Neural progenitor cell (in vitro differentiated cells): ENCODE measurements at regions not wholly inside any gene's neighbourhood (a gene's known extent, or its start where the extent isn't known, plus 50 kb on each side); places are given as distances from the start of the nearest gene placed in this dataset.
"Not testable (repeated sequence)": the region's sequence is repeated elsewhere in the genome, so short reads cannot be mapped to it uniquely, and the experiment has no call there.

ENCODE experiments used
- DNase-seq: peaks from one replicate; pipeline ENCODE4 v3.0.0-alpha.2; 2016; ENCODE audit warnings: low spot score
- H2AFZ ChIP-seq: fragments of 200-600 bp; sonication (generic); replicated peaks from 2 replicates; pipeline ENCODE4 v1.6.1; 2016; ENCODE audit warnings: antibody characterized with exemption
- H3F3A ChIP-seq: fragments of 200-600 bp; sonication (generic); 2 replicates; pipeline ENCODE4 v1.6.1; 2016; ENCODE audit warnings: antibody characterized with exemption, low read depth
- H3K27ac ChIP-seq: fragments of 200-600 bp; sonication (generic); 2 replicates; pipeline ENCODE4 v1.5.1; 2016; ENCODE audit warnings: mild to moderate bottlenecking
- H3K27me3 ChIP-seq: fragments of 200-600 bp; sonication (generic); 2 replicates; pipeline ENCODE4 v1.6.1; 2016; ENCODE audit warnings: mild to moderate bottlenecking, moderate library complexity
- H3K36me3 ChIP-seq: fragments of 200-600 bp; sonication (generic); 2 replicates; pipeline ENCODE4 v1.5.1; 2016
- H3K4me1 ChIP-seq: fragments of 200-600 bp; sonication (generic); 2 replicates; pipeline ENCODE4 v1.6.1; 2016; ENCODE audit warnings: mixed run types
- H3K4me2 ChIP-seq: fragments of 200-600 bp; sonication (generic); 2 replicates; pipeline ENCODE4 v1.6.1; 2016
- H3K4me3 ChIP-seq: fragments of 200-600 bp; sonication (generic); 2 replicates; pipeline ENCODE4 v1.5.1; 2016
- H3K79me2 ChIP-seq: fragments of 200-600 bp; sonication (generic); 2 replicates; pipeline ENCODE4 v1.6.1; 2016; ENCODE audit warnings: low read depth
- H3K9ac ChIP-seq: fragments of 200-600 bp; sonication (generic); 2 replicates; pipeline ENCODE4 v1.6.1; 2016
- H3K9me3 ChIP-seq: fragments of 200-600 bp; sonication (generic); 2 replicates; pipeline ENCODE4 v1.5.1; 2016; ENCODE audit warnings: low read depth
- H4K20me1 ChIP-seq: fragments of 200-600 bp; sonication (generic); 2 replicates; pipeline ENCODE4 v1.6.1; 2016; ENCODE audit warnings: low read depth
- H3K27ac Mint-ChIP-seq: 3 replicates; pipeline ENCODE4 v1.8.0; 2021; ENCODE audit warnings: mixed read lengths
- H3K27me3 Mint-ChIP-seq: 2 replicates; pipeline ENCODE4 v1.8.0; 2022; ENCODE audit warnings: low read depth, mild to moderate bottlenecking, inconsistent platforms, moderate library complexity, mixed read lengths; ENCODE audit not compliant: insufficient read depth
- H3K36me3 Mint-ChIP-seq: 3 replicates; pipeline ENCODE4 v1.8.0; 2021; ENCODE audit warnings: mixed read lengths
- H3K4me1 Mint-ChIP-seq: 3 replicates; pipeline ENCODE4 v1.8.0; 2021; ENCODE audit warnings: mixed read lengths
- H3K4me3 Mint-ChIP-seq: 3 replicates; pipeline ENCODE4 v1.8.0; 2021; ENCODE audit warnings: mild to moderate bottlenecking, moderate library complexity, mixed read lengths
- H3K9me3 Mint-ChIP-seq: 3 replicates; pipeline ENCODE4 v1.8.0; 2020; ENCODE audit warnings: mixed read lengths

DNA sequence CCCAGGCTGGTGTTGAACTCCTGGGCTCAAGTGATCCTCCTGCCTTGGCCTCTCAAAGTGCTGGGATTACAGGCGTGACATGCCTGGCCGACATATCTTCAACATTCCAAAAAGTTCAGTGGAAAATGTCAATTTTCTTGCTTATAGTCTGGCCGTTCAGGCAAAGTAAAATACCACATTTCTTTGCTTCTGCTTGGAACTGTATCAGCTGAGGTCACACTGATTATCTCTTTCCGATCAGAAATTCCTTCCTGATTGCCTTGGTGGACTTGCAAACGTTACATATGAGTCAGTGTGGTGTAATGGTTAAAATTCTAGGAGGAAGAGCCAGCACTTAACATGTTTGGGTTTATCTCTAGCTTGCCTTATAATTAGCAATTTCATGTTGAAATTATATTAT, 170.6 kb upstream of the ERV3-1 start:
- H3K79me2 ChIP-seq, H3K27me3 ChIP-seq, H3K27ac ChIP-seq, H3K4me3 Mint-ChIP-seq, H3K9me3 Mint-ChIP-seq, H3K4me3 ChIP-seq, H3K4me1 Mint-ChIP-seq, H4K20me1 ChIP-seq, H3K9ac ChIP-seq, H2AFZ ChIP-seq, H3F3A ChIP-seq, H3K27me3 Mint-ChIP-seq, H3K36me3 Mint-ChIP-seq, H3K4me2 ChIP-seq, H3K27ac Mint-ChIP-seq, H3K9me3 ChIP-seq, H3K36me3 ChIP-seq, H3K4me1 ChIP-seq, DNase-seq: not testable (repeated sequence)

DNA sequence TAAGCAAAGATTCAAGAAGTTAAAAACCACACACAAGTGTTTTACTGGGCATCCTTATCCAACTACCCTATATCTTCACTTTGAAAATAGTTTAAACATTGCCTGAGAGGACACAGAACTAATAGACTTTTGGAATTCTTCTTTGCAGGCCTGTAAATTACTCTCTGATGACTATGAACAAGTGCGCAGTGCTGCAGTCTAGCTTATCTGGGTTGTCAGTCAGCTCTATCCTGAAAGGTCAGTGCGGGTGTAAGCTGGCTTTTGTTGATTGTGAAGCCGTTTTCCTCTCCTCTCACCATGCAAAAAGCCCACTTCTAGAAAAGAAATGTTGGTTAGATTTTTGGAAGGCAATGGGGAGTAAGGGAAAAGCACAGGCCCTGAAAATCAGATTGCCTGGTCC, 143.6 kb upstream of the ERV3-1 start:
- not testable (repeated sequence) for H3K4me1 ChIP-seq, H3K36me3 Mint-ChIP-seq, H3K27ac Mint-ChIP-seq, DNase-seq, H3K27ac ChIP-seq, H3K4me3 ChIP-seq, H2AFZ ChIP-seq, H3K4me2 ChIP-seq, H3K4me3 Mint-ChIP-seq, H3K79me2 ChIP-seq, H3K36me3 ChIP-seq, H3K9me3 ChIP-seq, H3K27me3 ChIP-seq, H3K27me3 Mint-ChIP-seq, H3K4me1 Mint-ChIP-seq, H4K20me1 ChIP-seq, H3F3A ChIP-seq, H3K9me3 Mint-ChIP-seq, H3K9ac ChIP-seq

DNA sequence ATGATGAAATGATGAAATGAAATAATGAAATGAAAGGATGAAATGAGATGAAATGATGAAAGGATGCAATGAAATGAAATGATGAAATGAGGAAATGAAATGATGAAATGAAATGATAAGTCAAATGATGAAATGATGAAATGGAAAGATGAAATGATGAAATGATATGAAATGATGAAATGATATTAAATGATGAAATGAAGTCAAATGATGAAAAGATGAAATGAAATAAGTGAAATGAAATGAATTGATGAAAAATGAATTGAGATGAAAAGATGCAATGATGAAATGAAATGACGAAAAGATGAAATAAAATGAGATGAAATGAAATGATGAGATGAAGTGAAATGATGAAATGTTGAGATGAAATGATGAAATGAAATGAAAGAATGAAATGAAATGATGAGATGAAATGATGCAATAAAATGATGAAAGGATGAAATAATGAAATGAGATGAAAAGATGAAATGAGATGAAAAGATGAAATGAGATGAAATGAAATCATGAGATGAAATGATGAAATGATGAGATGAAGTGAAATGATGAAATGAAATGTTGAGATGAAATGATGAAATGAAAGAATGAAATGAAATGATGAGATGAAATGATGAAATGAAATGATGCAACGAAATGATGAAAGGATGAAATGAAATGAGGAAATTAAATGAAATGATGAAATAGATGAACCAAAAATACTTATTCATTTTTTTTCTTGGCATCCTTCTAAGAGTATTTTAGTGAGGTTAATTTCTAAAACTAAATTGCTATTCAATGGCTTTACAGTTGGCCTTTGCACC, 139.8 kb upstream of the ERV3-1 start:
- not testable (repeated sequence) for H3F3A ChIP-seq, H3K27me3 ChIP-seq, H2AFZ ChIP-seq, H3K9ac ChIP-seq, H3K4me1 ChIP-seq, DNase-seq, H4K20me1 ChIP-seq, H3K9me3 ChIP-seq, H3K79me2 ChIP-seq, H3K4me2 ChIP-seq, H3K27ac ChIP-seq, H3K27me3 Mint-ChIP-seq, H3K4me3 Mint-ChIP-seq, H3K4me1 Mint-ChIP-seq, H3K4me3 ChIP-seq, H3K36me3 Mint-ChIP-seq, H3K27ac Mint-ChIP-seq, H3K36me3 ChIP-seq, H3K9me3 Mint-ChIP-seq

DNA sequence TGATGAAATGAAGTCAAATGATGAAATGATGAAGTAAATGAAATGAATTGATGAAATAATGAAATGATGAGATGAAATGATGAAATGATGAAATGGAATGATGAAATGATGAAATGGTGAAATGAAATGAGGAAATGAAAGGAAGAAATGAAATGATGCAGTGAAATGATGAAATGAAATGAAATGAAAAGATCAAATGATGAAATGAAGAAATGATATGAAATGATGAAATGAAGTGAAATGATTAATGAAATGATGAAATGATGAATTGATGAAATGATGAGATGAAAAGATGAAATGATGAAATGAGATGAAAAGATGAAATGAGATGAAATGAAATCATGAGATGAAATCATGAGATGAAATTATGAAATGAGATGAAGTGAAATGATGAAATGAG, 139.2 kb upstream of the ERV3-1 start:
- H3K27ac Mint-ChIP-seq, H3K27ac ChIP-seq, H3K4me1 ChIP-seq, H3K27me3 ChIP-seq, H3K9me3 ChIP-seq, H3K4me3 Mint-ChIP-seq, H3K4me2 ChIP-seq, H3K9me3 Mint-ChIP-seq, DNase-seq, H3K36me3 Mint-ChIP-seq, H3K9ac ChIP-seq, H2AFZ ChIP-seq, H3K4me1 Mint-ChIP-seq, H4K20me1 ChIP-seq, H3F3A ChIP-seq, H3K27me3 Mint-ChIP-seq, H3K79me2 ChIP-seq, H3K4me3 ChIP-seq, H3K36me3 ChIP-seq: not testable (repeated sequence)

DNA sequence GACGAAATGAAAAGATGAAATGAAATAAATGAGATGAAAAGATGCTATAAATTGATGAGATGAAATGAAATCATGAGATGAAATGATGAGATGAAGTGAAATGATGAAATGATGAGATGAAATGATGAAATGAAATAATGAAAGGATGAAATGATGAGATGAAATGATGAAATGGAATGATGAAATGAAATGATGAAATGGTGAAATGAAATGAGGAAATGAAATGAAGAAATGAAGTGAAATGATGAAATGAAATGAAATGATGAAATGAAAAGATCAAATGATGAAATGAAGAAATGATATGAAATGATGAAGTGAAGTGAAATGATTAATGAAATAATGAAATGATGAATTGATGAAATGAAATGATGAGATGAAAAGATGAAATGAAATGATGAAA, 138.5 kb upstream of the ERV3-1 start:
- not testable (repeated sequence) for H3K9ac ChIP-seq, H3K27ac ChIP-seq, H3K27me3 Mint-ChIP-seq, H3K4me3 Mint-ChIP-seq, H3K27ac Mint-ChIP-seq, H3K9me3 ChIP-seq, H3K4me1 Mint-ChIP-seq, H3K79me2 ChIP-seq, DNase-seq, H4K20me1 ChIP-seq, H2AFZ ChIP-seq, H3K27me3 ChIP-seq, H3F3A ChIP-seq, H3K9me3 Mint-ChIP-seq, H3K4me1 ChIP-seq, H3K36me3 ChIP-seq, H3K4me2 ChIP-seq, H3K4me3 ChIP-seq, H3K36me3 Mint-ChIP-seq

DNA sequence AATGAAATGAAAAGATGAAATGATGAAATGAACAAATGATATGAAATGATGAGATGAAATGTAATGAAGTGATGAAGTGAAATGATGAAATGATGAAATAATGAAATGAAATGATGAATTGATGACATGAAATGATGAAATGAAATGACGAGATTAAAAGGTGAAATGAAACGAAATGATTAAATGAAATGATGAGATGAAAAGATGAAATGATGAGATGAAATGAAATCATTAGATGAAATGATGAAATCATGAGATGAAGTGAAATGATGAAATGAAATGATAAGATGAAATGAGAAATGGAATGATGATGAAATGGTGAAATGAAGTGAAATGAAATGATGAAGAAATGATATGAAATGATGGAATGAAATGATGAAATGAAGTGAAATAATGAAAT, 138.1 kb upstream of the ERV3-1 start:
- not testable (repeated sequence) for H4K20me1 ChIP-seq, H3K4me3 Mint-ChIP-seq, H3K27ac Mint-ChIP-seq, H3K9me3 Mint-ChIP-seq, H3K4me1 ChIP-seq, H3K4me3 ChIP-seq, H3K36me3 ChIP-seq, H3K27me3 Mint-ChIP-seq, H3K9ac ChIP-seq, DNase-seq, H3K79me2 ChIP-seq, H3F3A ChIP-seq, H3K4me2 ChIP-seq, H2AFZ ChIP-seq, H3K36me3 Mint-ChIP-seq, H3K9me3 ChIP-seq, H3K27me3 ChIP-seq, H3K4me1 Mint-ChIP-seq, H3K27ac ChIP-seq

DNA sequence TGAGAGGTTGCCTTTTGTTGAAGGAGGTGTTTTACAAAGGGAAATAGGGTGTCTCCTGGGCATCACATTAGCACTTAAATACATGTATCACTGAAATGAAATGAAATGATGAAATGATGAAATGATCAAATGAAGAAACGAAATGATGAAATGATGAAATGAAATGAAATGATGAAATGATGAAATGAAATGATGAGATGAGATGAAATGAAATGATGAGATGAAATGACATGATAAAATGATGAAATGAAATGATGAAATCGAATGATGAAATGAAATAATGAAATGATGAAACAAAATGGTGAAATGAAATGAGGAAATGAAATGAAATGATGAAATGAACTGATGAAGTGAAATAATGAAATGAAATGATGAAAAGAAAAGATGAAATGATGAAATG, 137.6 kb upstream of the ERV3-1 start:
- not testable (repeated sequence) for H3K9me3 ChIP-seq, H3K27me3 Mint-ChIP-seq, H3K9ac ChIP-seq, H3K4me2 ChIP-seq, H3K4me3 Mint-ChIP-seq, DNase-seq, H3K79me2 ChIP-seq, H3K4me3 ChIP-seq, H3K36me3 ChIP-seq, H3F3A ChIP-seq, H3K27ac Mint-ChIP-seq, H2AFZ ChIP-seq, H3K4me1 Mint-ChIP-seq, H3K27ac ChIP-seq, H3K4me1 ChIP-seq, H3K36me3 Mint-ChIP-seq, H3K9me3 Mint-ChIP-seq, H4K20me1 ChIP-seq
- H3K27me3 ChIP-seq: peaks cover 11% of the 10 kb centered on the region

DNA sequence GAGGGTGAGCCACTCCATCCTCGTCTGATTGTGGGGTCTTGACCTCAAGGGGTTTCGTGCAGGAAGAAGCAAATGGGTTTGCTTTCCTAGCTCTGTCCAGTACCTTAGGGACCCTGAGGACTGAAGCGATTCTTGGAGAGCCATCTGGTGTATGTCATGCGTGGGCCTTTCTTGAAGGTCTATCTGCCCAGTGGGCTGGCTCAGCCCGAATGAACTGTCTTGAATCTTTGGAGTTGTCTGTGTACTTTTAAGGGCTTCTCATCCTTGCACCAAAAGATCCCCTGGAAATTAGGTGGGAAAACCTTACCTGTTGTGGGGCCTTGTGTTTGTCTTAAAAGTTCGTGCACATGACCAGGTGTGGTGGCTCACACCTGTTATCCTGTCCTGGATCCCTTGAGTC, 135.4 kb upstream of the ERV3-1 start:
- not testable (repeated sequence) for H3K9ac ChIP-seq, H3K27ac Mint-ChIP-seq, H3K9me3 ChIP-seq, H3K4me1 Mint-ChIP-seq, H3K4me2 ChIP-seq, H3K27me3 Mint-ChIP-seq, H3K36me3 ChIP-seq, H4K20me1 ChIP-seq, H3K27ac ChIP-seq, H3K4me1 ChIP-seq, H3K9me3 Mint-ChIP-seq, H3F3A ChIP-seq, H3K4me3 ChIP-seq, DNase-seq, H3K36me3 Mint-ChIP-seq, H3K4me3 Mint-ChIP-seq, H2AFZ ChIP-seq, H3K79me2 ChIP-seq
- peaks cover 11% of the 10 kb centered on the region for H3K27me3 ChIP-seq
